SIG-M5 treated with dmso at 0.1 percent for 504 hours (cell line): ENCODE measurements at regions not wholly inside any gene's neighbourhood (a gene's known extent, or its start where the extent isn't known, plus 50 kb on each side); places are given as distances from the start of the nearest gene placed in this dataset.
"Not testable (repeated sequence)": the region's sequence is repeated elsewhere in the genome, so short reads cannot be mapped to it uniquely, and the experiment has no call there.

Experiments used
- DNase-seq: peaks from one replicate; lab custom pipeline; 2025; ENCODE audit not compliant: unreplicated experiment; lab: John Stamatoyannopoulos, UW

DNA sequence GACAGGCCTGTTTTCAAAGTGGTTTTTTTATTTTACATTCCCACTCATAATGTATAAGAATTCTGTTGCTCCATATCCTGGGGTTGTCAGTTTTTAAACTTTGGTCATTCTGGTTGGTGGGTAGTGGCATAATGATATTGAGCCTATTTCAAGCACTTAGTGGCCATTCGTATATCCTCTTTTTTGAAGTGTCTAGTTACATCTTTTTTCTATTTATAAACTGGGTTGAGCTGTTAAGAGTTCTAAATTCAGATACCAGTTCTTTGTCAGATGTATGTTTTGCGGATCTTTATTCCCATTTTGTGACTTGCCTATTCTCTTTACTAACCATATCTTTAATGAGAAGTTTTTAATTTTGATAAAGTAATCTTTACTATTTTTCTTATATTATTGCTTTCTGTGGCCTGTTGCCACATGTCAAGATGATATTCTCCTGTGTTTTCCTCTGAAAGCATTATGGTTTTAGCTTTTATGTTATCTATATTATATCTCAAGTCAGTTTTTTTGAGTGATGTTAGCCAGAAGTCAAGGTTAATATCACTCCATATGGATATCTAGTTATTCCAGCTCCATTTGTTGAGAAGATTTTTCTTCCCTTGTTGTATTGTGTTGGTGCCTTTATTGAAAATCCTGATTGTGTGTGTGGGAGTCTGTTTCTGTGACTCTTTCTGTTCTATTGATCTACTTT, 110.9 kb downstream of the FHIP1A start:
- no peak for DNase-seq

DNA sequence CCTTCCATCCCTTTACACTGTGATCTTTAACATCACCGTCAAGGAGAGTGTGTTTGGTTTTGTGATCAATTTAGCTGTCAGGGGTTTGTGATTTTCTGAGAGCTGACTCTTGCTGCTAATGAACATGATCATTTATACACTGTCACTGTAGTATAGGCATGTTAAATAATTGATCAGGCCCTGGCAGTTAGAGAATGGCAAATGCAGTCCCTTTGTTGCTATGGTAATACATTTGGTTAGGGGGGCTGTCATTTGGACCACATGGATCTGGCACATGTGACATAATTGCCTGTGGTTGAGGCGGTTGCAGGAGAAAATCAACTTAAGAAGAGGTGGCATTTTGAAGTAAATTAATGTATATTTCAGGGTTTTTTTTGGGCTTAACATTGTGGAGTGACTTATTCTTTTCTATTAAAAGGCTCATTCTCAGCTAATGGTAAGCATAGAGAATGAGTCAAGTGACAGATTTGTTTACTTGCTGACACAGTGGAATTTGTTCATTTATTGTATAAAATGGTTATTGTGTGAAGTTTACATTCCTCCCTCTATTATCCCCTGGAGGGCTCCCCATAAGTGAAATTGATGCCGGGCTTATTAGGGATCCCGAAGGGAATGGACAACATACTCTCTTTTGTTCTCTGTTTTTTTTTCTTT, 114.0 kb downstream of the FHIP1A start:
- DNase-seq: no peak

DNA sequence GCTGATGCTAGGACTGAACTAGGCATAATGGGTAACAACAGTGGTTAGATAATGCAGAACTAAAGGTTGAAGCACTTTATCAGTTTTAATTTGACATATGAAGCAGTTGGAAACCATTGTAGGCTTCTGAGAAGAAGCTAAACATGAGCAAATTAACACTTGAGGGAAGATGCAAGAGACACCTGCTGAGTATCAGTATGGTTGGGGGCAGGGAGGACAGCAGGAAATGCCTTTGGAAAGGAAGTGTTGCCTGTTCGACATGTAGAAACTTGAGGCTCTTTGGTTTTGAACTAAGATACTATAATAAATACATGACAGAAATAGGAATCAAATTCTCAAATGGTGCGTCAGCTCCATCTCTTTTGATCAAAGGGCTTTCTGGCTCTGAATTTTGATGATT, 115.6 kb downstream of the FHIP1A start:
- DNase-seq: no peak

DNA sequence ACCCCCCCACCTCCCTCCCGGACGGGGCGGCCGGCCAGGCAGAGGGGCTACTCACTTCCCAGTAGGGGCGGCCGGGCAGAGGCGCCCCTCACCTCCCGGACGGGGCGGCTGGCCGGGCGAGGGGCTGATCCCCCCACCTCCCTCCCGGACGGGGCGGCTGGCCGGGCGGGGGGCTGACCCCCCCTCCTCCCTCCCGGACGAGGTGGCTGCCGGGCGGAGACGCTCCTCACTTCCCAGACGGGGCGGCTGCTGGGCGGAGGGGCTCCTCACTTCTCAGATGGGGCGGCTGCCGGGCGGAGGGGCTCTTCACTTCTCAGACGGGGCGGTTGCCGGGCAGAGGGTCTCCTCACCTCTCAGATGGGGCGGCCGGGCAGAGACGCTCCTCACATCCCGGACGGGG, 117.5 kb downstream of the FHIP1A start:
- DNase-seq: not testable (repeated sequence)

DNA sequence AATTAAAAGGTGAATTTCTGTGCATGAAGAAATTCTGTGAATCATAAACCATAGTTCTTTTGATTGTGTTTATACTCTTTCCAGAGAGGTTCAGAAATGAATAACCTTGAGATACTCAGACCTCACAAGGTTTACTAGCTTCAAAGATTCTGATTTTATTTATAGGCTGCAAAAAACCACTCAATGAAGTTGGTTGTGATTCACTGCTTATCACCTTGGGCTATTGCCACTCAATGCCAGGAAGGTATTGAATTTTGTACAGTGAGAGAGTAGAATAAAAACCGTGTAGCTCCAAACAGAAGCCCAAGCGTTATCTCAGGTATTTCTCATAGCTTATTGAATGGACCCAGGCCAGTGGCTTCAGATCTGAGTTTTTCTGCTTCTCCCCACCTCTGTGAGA, 118.7 kb downstream of the FHIP1A start:
- DNase-seq: no peak

DNA sequence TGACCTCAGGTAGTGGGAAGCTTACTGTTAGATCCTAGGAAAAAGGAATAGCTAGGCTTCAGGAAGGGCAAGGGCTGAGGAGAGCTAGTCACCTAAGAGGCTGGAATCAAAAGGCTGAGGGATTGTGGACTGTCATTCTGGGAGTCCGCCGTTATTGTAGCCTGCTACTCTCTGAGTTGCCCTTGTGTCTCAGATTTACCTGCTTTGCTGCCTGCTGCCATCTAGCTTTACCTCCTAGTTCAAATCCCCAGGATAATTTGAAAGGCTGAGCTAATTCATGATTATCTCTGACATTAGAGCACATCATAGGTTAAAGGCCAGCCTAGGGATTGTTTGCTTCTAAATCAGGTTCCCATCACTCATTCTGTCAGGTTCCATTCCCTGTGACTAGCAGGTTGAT, 120.2 kb downstream of the FHIP1A start:
- DNase-seq: no peak

DNA sequence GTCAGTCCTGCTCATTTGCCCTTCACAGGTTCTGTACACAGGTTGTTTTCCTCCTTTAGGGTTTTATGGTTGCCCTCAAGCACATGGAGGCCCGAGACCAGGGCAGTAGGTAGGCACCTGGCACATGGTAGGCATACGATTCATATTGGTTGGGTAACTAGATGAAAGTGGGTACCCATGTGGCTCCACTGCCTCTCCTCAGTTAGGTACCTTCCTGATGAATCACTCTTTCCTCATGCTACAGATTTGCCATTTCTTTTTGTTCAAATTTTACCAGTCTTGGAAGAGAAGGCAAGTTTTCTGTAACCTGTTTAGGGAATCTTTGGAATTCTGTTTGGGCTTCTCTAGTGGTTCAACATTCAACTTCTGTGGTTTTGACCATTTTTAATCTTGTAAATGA, 121.3 kb downstream of the FHIP1A start:
- no peak for DNase-seq

DNA sequence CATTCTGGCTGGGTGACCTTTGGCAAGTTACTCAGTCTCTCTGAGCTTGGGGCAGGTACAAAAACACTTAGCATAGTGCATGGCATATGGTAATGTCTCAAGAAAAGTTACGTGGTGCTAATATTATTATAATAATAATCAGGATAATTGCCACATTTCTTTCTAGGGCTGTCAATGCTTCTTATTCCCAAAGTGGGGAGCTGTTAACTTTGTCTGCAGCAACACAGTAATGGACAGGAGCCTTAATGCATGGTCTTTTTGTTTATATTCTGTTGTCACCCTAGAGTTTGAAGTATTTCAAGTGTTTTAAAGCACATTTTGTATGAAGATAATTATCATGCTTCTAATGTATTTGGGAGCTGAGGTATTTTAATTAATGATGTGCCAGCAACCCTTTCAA, 121.8 kb downstream of the FHIP1A start:
- DNase-seq: no peak

DNA sequence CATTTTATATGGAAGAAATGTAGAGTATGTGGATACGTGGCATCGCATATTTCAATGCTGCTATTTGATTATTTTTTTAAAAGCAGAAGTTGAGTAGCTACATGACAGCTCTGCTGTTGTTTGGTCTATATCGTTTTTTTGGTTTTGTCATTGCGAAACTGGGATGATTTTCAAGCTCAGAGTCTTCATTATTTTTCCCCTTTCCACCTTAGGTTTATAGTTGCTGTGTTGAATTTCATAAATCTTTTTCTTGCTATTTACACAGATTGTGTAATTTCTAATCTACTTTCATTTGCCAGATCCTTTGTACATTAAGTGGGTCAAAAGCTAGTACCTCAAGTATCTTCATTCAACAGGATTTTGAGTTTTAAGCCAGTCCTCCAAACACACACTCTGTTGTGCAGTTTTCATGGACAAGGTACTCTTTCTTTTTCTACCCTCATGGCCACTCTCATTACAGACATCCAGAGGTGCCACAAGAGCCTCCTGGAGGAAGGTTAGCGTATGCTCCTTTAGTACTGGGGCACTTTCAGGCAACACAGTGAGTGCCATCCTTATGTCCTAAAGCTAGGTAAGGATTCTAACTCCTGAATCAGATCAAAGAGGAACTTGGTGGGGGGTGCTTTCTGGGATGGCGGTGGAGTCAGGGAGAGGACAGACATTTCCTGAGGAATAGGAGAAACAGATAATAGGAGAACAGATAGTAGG, 123.2 kb downstream of the FHIP1A start:
- DNase-seq: no peak

DNA sequence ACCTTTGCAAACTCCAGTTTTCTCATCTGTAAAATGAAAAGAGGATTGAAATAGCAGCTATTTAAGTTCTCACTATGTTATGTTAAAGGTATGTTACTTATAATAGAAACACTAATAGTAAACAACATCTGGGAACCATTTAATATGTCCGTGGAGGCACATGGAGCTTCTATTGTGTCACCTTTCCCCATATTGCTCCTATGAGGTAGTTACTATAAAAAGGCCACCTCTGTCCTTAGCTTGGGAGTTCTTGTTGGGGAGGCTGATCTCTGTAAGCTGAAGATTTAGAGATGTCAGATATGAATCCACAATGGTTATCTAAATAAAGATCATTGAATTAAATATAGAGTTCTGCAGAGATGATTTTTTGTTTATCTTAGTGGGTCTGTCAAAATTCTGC, 125.2 kb downstream of the FHIP1A start:
- no peak for DNase-seq

DNA sequence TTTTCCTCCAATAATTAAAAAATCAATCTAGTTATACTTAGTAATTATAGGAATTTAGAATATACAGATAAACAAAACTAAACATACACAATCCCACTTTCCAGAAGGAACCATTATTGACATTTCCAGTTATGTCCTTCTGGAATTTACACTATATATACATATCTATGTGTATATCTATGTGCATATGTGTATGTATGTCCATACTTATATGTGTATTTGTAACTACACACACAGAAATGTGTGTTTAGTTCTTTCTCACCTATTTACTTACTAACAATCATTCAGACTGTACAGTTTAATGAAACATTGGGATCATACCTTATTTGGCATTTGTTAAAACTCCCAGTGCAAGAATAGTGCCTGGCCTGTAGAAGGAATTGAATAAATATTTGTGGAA, 126.4 kb downstream of the FHIP1A start:
- no peak for DNase-seq

DNA sequence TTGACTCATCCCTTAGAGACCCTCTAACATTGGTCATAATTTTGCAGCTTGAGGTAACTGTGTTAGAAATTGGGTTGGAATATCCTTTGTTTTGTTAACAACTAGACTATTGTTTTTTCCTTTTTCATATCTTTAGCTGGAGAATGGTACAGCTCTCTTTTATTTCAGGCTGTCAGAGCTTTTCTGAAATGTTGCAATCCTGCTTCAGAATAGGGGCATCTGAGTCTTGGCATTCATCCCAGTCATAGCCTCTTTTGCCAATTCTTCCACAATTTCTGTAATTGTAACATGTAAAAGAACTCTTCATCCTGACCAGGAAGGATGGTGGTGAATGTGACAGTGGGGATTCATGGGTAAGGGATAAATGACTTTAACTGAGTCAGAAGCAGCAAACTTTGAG, 128.7 kb downstream of the FHIP1A start:
- DNase-seq: no peak

DNA sequence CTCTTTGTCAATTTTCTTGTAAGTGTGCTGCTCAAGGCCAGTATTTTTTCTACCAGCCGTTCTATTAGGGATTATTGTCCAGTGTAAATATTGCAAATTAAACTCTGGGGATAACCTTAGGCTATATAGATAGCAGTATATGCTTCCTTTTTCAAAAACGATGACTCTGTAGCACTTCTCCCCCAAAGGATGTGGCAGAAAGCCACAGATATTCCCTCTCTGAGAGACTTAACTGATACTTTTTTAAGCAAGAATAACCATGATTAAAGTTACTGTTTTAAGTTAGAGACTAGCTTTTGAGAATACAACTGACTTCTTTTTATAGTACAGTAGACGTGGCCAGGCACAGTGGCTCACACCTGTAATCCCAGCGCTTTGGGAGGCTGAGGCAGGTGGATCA, 130.0 kb downstream of the FHIP1A start:
- no peak for DNase-seq

DNA sequence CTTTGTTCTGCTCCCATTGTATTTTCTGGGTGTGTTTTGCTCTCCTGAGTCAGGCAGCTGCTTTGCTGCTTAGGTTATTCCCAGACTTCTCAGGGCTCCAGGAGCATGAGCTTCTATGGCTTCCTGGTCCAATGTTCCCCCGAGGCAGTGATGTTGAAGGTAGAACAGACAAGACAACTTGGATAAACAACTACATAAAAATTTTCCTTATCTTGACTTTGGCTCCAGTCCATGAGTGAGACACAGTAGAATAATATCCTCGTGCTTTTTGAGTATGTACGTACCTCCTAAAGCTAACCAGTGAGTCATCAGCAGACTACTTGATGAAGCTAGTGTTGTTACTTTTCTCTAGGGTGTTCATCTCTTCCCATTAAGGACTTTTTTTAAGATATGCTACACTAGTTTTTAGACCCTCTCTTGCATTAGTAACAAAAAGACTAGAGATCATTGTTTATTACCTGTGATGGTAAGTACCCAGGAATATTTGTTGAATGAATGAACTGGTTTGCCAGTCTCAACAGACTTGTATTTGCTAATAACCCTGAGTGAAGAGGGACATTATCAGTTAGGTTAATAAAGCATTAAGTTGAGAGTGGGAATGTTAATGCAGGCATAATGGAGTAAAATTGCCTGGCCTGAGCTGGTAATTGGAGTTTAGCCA, 131.9 kb downstream of the FHIP1A start:
- DNase-seq: peak; percentile 59

DNA sequence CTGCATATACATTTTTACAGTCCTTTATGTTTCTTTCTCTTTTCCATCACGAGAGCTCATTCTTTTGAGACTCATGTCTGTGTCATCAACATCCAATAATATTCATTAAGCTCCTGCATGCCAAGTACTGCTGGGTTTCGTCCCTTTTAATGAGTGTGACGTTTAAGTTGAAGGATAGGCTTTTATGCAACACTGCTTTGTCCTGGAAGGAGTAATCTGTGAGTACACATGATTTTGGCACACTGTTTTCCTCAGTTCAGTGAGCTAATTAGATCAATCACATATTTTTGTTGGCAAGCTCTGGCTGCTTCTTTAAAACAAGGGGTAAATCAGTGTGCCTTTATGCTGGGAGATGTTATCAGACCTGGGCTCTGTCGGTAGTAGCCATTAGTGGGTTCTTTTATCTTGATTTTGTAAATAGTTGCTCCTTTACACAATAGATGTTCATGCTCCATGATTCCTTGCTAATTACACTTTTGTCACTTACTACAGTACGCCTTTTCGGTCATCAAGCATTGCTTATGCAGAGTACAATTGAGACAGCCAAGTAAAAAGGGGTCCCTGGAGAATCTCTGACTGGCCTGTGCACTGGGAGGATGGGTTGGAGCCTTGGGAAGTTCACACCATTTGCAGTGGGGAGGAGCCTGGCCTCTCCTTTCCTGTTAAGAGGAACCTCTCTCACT, 132.6 kb downstream of the FHIP1A start:
- DNase-seq: no peak

DNA sequence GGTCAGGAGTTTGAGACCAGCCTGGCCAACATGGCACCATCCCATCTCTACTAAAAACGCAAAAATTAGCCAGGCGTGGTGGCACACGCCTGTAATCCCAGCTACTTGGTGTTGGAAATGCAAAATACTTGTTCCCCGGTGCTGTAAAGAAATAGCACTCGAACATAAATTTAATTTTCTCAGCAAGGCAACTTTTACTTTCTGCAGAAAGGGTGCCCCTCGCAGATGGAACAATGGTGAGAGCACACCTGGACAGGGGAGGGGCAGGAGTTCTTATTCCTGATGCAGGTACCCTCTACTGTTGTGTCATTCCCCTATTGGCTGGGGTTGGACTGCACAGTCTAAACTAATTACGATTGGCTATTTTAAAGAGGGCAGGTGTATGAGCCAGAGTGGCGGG, 139.7 kb downstream of the FHIP1A start:
- no peak for DNase-seq

DNA sequence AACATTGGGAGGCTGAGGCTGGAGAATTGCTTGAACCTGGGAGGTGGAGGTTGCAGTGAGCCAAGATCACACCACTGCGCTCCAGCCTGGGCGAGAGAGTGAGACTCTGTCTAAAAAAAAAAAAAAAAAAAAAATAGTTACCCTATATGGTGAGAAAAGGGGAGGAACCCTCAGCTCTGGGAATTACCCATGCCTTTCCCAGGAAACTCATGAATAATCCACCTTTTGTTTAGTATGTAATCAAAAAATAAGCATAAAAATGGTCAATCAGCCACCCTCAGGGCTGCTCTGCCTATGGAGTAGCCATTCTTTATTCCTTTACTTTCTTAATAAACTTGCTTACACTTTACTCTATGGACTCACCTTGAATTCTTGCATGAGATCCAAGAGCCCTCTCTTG, 140.4 kb downstream of the FHIP1A start:
- not testable (repeated sequence) for DNase-seq

DNA sequence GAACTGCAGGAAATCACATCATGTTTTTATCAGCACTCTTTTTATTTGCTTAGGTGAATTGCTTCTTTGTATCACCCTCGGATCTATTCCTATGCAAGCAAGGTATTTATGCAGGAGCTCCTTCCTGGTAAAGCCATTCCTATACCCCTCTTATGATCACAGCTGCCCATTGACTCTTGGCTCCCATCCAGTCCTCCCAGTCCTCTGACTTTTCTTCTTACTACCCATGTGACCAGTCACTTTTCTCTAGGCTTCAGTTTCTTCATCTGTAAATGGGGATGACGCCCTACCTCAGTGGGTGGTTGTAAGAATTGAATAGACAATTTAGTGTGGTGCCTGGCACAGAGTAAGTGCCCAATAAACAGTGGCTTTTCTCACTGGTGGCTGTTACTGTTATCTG, 144.9 kb downstream of the FHIP1A start:
- DNase-seq: no peak

DNA sequence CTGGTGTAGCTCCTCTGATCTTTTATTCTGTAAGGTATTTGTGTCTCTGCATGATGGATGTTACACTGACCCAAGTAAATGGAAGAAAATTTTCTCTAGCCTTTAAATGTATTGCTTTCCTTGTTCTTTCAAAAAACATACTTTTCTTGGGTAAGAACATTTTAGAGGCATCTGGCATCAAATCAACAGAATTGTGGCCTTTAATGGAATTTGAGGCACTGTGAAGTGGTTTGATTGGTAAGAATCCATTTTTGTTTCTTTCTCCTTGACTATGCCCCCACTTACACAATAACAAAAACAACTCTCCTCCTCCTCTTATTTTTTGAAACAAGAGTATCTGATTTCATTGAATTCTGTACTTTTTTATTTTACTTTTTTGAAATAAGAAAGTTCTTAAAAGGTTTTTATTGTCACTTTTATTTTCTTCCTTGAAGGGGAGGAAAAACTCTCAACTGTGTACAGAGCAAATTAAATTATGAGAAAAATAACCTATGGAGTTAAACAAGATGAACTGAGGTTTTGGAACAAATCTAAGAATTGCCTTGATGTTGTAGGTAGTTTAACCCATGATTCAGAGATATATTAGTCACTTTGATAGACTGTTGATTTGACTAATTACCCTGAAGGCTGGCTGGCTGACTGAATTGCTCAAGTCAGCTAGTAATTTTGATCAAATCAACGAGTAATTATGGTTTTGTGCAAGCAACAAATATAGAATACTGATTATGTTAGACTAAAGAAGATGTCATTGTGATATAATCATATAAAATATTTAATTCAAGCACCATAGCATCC, 146.4 kb downstream of the FHIP1A start:
- no peak for DNase-seq

DNA sequence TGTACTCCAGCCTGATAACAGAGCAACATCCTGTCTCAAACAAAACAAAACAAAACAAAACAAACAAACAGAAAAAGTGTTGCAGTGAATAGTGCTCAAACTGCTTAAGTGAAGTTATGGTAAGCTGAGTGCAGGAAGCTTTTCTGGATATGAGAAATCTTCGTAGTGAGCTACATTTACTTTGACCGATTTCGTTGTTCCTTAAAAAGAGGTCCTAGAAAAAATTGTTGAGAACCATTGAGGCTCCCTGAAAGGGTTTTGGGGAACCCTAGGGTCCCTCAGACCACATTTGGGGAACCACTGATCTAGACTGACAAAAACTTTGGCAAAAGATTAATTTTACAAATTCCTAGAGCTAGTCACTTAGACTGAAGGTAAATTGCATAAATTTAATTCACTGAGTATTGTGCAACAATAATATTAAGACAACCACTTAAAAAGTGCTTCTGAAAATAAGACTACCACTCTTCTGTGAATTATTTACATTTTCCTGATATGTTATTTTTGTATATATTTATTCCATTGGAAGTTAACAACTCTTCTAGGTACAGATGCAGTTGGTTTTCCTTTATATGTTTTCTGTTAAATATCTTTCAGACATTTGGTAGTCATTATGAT, 149.6 kb downstream of the FHIP1A start:
- no peak for DNase-seq
